WTC11 (cell line): ENCODE measurements at regions not wholly inside any gene's neighbourhood (a gene's known extent, or its start where the extent isn't known, plus 50 kb on each side); places are given as distances from the start of the nearest gene placed in this dataset.

Source experiments
- ATAC-seq: fragments of 200-7000 bp; cut with Tn5 transposase; 2 replicates; pipeline ENCODE4 v1.10.0; 2021; ENCODE audit warnings: mild to moderate bottlenecking, moderate library complexity
- CTCF ChIA-PET: fragments of 300-600 bp; sonication (Branson Sonifier 250); formaldehyde crosslinking; loops from one replicate; lab custom pipeline; 2021; ENCODE audit warnings: antibody characterized with exemption; lab: Charles Lee
- POLR2A ChIA-PET: fragments of 350-600 bp; sonication (Branson Sonifier 250); formaldehyde crosslinking; loops from one replicate; lab custom pipeline; 2021; ENCODE audit warnings: antibody characterized with exemption; lab: Charles Lee
- DNase-seq: peaks from one replicate; pipeline ENCODE4 v3.0.0; 2021; ENCODE audit warnings: low spot score
- H3K27ac Mint-ChIP-seq: 2 replicates; pipeline ENCODE4 v1.8.0; 2021; ENCODE audit warnings: mixed read lengths
- H3K27me3 Mint-ChIP-seq: 2 replicates; pipeline ENCODE4 v1.8.0; 2021; ENCODE audit warnings: low read depth, mild to moderate bottlenecking, moderate library complexity, mixed read lengths
- H3K36me3 Mint-ChIP-seq: 2 replicates; pipeline ENCODE4 v1.8.0; 2021; ENCODE audit warnings: mixed read lengths
- H3K4me1 Mint-ChIP-seq: 2 replicates; pipeline ENCODE4 v1.8.0; 2022; ENCODE audit warnings: mixed read lengths
- H3K4me3 Mint-ChIP-seq: 2 replicates; pipeline ENCODE4 v1.8.0; 2021; ENCODE audit warnings: mild to moderate bottlenecking, moderate library complexity, mixed read lengths
- H3K9me3 Mint-ChIP-seq: 2 replicates; pipeline ENCODE4 v1.8.0; 2021; ENCODE audit warnings: mixed read lengths
- ATF2 ChIP-seq: sonication (generic); formaldehyde crosslinking; IDR thresholded peaks from 2 replicates; pipeline ENCODE4 v1.8.1; 2022; ENCODE audit warnings: low read depth, missing genetic modification reagents, borderline replicate concordance
- E2F4 ChIP-seq: sonication (generic); formaldehyde crosslinking; IDR thresholded peaks from 2 replicates; pipeline ENCODE4 v1.8.1; 2022; ENCODE audit warnings: low read depth, mild to moderate bottlenecking, moderate library complexity, missing genetic modification reagents, borderline replicate concordance
- ESRRA ChIP-seq: sonication (generic); formaldehyde crosslinking; IDR thresholded peaks from 2 replicates; pipeline ENCODE4 v1.8.1; 2022; ENCODE audit warnings: mild to moderate bottlenecking, missing genetic modification reagents, borderline replicate concordance
- FOXK1 ChIP-seq: sonication (generic); formaldehyde crosslinking; IDR thresholded peaks from 2 replicates; pipeline ENCODE4 v1.8.0; 2022; ENCODE audit warnings: mild to moderate bottlenecking, moderate library complexity, missing genetic modification reagents
- GRHL2 ChIP-seq: fragments of 250-450 bp; sonication (Bioruptor Pico); IDR thresholded peaks from 2 replicates; pipeline ENCODE4 v1.8.0; 2022; ENCODE audit warnings: mild to moderate bottlenecking, moderate library complexity; ENCODE audit not compliant: insufficient replicate concordance, severe bottlenecking
- KAT7 ChIP-seq: sonication (generic); formaldehyde crosslinking; IDR thresholded peaks from 2 replicates; pipeline ENCODE4 v1.8.1; 2023; ENCODE audit warnings: missing genetic modification reagents, mild to moderate bottlenecking, borderline replicate concordance
- MXD4 ChIP-seq: fragments of 250-450 bp; sonication (Bioruptor Pico); IDR thresholded peaks from 2 replicates; pipeline ENCODE4 v1.8.0; 2021; ENCODE audit warnings: mild to moderate bottlenecking, moderate library complexity, borderline replicate concordance
- OVOL2 ChIP-seq: fragments of 250-450 bp; sonication (Bioruptor Pico); IDR thresholded peaks from 2 replicates; pipeline ENCODE4 v1.9.0; 2021; ENCODE audit warnings: mild to moderate bottlenecking, borderline replicate concordance
- SMAD3 ChIP-seq: sonication (generic); formaldehyde crosslinking; IDR thresholded peaks from 2 replicates; pipeline ENCODE4 v1.8.0; 2022; ENCODE audit warnings: missing genetic modification reagents, mild to moderate bottlenecking, borderline replicate concordance
- SP1 ChIP-seq: sonication (generic); formaldehyde crosslinking; conservative IDR thresholded peaks from 2 replicates; pipeline ENCODE4 v1.8.1; 2022; ENCODE audit warnings: missing genetic modification reagents
- STAT6 ChIP-seq: sonication (generic); formaldehyde crosslinking; conservative IDR thresholded peaks from 2 replicates; pipeline ENCODE4 v1.8.1; 2023; ENCODE audit warnings: mild to moderate bottlenecking, low read depth, missing genetic modification reagents, moderate library complexity
- TEAD4 ChIP-seq: sonication (generic); formaldehyde crosslinking; IDR thresholded peaks from 2 replicates; pipeline ENCODE4 v1.8.0; 2022; ENCODE audit warnings: mild to moderate bottlenecking, missing genetic modification reagents
- USF2 ChIP-seq: sonication (generic); formaldehyde crosslinking; IDR thresholded peaks from 2 replicates; pipeline ENCODE4 v1.8.1; 2023; ENCODE audit warnings: mild to moderate bottlenecking, missing genetic modification reagents, moderate library complexity
- ZNF219 ChIP-seq: sonication (generic); formaldehyde crosslinking; IDR thresholded peaks from 2 replicates; pipeline ENCODE4 v1.8.0; 2023; ENCODE audit warnings: missing genetic modification reagents, mild to moderate bottlenecking, borderline replicate concordance
- ZNF423 ChIP-seq: fragments of 250-450 bp; sonication (Bioruptor Pico); IDR thresholded peaks from 2 replicates; pipeline ENCODE4 v2.1.2; 2022; ENCODE audit warnings: mild to moderate bottlenecking, moderate library complexity
- TF ChIP-seq, protein P1 (sequence below): fragments of 250-450 bp; sonication (Bioruptor Pico); IDR thresholded peaks from 2 replicates; pipeline ENCODE4 v1.9.0; 2021; ENCODE audit warnings: mild to moderate bottlenecking
- TF ChIP-seq, protein P2 (sequence below): sonication (generic); formaldehyde crosslinking; IDR thresholded peaks from 2 replicates; pipeline ENCODE4 v1.8.0; 2022; ENCODE audit warnings: mild to moderate bottlenecking, missing genetic modification reagents
- TF ChIP-seq, protein P3 (sequence below): fragments of 250-450 bp; sonication (Bioruptor Pico); IDR thresholded peaks from 2 replicates; pipeline ENCODE4 v2.1.2; 2022; ENCODE audit warnings: mild to moderate bottlenecking, moderate library complexity
- TF ChIP-seq, protein P4 (sequence below): sonication (generic); formaldehyde crosslinking; IDR thresholded peaks from 2 replicates; pipeline ENCODE4 v1.8.1; 2023; ENCODE audit warnings: mild to moderate bottlenecking, moderate library complexity, missing genetic modification reagents
- TF ChIP-seq, protein P5 (sequence below): fragments of 200-600 bp; IDR thresholded peaks from 2 replicates; pipeline ENCODE4 v1.8.0; 2022; ENCODE audit warnings: antibody characterized with exemption

- Mint-ChIP-seq H3K27ac (no peak overlapping the region), H3K9me3 (peaks cover 11% of the 10 kb centered on the region), H3K27me3 (no peaks in the 10 kb centered on the region; the same call in 1 of the 2 replicates), H3K4me1 (peaks cover 2% of the 10 kb centered on the region; the same call in 1 of the 2 replicates), H3K36me3 (no peaks in the 10 kb centered on the region), H3K4me3 (no peak overlapping the region)
- ChIA-PET CTCF (no interaction called here), POLR2A (no interaction called here)
- TF ChIP-seq ZNF423 (CRISPR knock-in tag) (no peak), STAT6 (CRISPR knock-in tag) (no peak), ATF2 (no peak), TEAD4 (CRISPR knock-in tag) (no peak), SMAD3 (CRISPR knock-in tag) (no peak), MXD4 (no peak)
- TF ChIP-seq, protein P1, sequence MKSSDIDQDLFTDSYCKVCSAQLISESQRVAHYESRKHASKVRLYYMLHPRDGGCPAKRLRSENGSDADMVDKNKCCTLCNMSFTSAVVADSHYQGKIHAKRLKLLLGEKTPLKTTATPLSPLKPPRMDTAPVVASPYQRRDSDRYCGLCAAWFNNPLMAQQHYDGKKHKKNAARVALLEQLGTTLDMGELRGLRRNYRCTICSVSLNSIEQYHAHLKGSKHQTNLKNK (CRISPR knock-in tag): no peak
- TF ChIP-seq, protein P2, sequence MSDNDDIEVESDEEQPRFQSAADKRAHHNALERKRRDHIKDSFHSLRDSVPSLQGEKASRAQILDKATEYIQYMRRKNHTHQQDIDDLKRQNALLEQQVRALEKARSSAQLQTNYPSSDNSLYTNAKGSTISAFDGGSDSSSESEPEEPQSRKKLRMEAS (CRISPR knock-in tag): no peak
- DNase-seq (no peak), ATAC-seq (no peak)
These were observed 357.7 kb upstream of the PCDH7 start for GRCh38 chr4:30362436-30362835.

DNA sequence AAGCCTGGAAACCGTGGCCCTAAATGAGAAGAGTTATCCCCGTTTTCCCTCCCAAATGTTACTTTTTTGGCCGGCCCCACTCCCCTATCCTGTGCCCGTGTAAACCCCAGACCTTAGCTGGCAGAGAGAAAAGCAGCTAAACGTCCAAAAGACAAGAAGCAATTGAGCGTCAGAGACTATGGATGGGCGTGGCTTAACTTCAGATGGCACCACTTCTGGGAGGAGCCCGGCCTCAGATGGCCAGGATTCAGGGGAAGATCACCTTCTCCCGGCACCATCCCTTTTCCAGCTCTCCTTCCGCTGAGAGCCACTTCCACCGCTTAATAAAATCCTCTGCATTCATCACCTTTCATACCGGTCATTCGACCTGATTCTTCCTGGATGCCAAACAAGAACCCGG is 350.1 kb upstream of the PCDH7 start:
- peaks cover 12% of the 10 kb centered on the region for H3K36me3 Mint-ChIP-seq
- peak; percentile 75 for ATAC-seq
- H3K27me3 Mint-ChIP-seq: no peaks in the 10 kb centered on the region
- ChIA-PET POLR2A (no interaction called here), CTCF (no interaction called here)
- no peak overlapping the region for H3K4me3 Mint-ChIP-seq
- H3K27ac Mint-ChIP-seq: no peak overlapping the region
- peaks cover 25% of the 10 kb centered on the region for H3K9me3 Mint-ChIP-seq
- no peak for DNase-seq
- H3K4me1 Mint-ChIP-seq: peaks cover 9% of the 10 kb centered on the region; the same call in 1 of the 2 replicates
- TF ChIP-seq FOXK1 (CRISPR knock-in tag) (no peak), USF2 (CRISPR knock-in tag) (no peak), KAT7 (CRISPR knock-in tag) (no peak), ZNF219 (CRISPR knock-in tag) (no peak), E2F4 (CRISPR knock-in tag) (no peak), ESRRA (CRISPR knock-in tag) (no peak), GRHL2 (CRISPR knock-in tag) (no peak), SP1 (no peak), OVOL2 (CRISPR knock-in tag) (no peak)
- TF ChIP-seq, protein P3, sequence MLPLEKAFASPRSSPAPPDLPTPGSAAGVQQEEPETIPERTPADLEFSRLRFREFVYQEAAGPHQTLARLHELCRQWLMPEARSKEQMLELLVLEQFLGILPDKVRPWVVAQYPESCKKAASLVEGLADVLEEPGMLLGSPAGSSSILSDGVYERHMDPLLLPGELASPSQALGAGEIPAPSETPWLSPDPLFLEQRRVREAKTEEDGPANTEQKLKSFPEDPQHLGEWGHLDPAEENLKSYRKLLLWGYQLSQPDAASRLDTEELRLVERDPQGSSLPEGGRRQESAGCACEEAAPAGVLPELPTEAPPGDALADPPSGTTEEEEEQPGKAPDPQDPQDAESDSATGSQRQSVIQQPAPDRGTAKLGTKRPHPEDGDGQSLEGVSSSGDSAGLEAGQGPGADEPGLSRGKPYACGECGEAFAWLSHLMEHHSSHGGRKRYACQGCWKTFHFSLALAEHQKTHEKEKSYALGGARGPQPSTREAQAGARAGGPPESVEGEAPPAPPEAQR (CRISPR knock-in tag): no peak
- TF ChIP-seq, protein P2 (CRISPR knock-in tag): no peak
- TF ChIP-seq, protein P4, sequence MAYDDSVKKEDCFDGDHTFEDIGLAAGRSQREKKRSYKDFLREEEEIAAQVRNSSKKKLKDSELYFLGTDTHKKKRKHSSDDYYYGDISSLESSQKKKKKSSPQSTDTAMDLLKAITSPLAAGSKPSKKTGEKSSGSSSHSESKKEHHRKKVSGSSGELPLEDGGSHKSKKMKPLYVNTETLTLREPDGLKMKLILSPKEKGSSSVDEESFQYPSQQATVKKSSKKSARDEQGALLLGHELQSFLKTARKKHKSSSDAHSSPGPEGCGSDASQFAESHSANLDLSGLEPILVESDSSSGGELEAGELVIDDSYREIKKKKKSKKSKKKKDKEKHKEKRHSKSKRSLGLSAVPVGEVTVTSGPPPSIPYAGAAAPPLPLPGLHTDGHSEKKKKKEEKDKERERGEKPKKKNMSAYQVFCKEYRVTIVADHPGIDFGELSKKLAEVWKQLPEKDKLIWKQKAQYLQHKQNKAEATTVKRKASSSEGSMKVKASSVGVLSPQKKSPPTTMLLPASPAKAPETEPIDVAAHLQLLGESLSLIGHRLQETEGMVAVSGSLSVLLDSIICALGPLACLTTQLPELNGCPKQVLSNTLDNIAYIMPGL: no peak
- TF ChIP-seq, protein P5, sequence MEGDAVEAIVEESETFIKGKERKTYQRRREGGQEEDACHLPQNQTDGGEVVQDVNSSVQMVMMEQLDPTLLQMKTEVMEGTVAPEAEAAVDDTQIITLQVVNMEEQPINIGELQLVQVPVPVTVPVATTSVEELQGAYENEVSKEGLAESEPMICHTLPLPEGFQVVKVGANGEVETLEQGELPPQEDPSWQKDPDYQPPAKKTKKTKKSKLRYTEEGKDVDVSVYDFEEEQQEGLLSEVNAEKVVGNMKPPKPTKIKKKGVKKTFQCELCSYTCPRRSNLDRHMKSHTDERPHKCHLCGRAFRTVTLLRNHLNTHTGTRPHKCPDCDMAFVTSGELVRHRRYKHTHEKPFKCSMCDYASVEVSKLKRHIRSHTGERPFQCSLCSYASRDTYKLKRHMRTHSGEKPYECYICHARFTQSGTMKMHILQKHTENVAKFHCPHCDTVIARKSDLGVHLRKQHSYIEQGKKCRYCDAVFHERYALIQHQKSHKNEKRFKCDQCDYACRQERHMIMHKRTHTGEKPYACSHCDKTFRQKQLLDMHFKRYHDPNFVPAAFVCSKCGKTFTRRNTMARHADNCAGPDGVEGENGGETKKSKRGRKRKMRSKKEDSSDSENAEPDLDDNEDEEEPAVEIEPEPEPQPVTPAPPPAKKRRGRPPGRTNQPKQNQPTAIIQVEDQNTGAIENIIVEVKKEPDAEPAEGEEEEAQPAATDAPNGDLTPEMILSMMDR: no peak
